ENCODE measurements at regions not wholly inside any gene's neighbourhood (a gene's known extent, or its start where the extent isn't known, plus 50 kb on each side); places are given as distances from the start of the nearest gene placed in this dataset.
"Not testable (repeated sequence)": the region's sequence is repeated elsewhere in the genome, so short reads cannot be mapped to it uniquely, and the experiment has no call there.

- DNase-seq (ENCODE audit: low read depth), result no peak
These were observed 50.7 kb upstream of the TAC4 start for GRCh38 chr17:49898366-49899190.

DNA sequence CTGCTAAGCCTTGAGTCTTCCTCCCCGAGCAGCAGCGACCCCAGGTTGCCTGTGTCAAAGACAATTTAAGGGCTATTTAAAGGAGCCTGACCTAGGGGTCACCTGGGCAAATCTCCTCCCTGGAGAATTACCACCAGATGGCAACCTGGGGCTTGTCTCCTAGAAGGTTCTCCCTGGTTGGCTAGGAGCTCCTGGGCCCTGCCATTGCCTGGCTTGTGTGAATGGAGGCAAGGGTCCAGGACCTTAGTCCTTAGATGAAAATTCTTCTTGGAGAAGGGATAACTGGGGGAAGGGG is 51.3 kb upstream of the TAC4 start:
- no peak for DNase-seq (ENCODE audit: low read depth)

- DNase-seq (ENCODE audit: low read depth), result no peak
These were observed 51.7 kb upstream of the TAC4 start for GRCh38 chr17:49899588-49899987.

DNA sequence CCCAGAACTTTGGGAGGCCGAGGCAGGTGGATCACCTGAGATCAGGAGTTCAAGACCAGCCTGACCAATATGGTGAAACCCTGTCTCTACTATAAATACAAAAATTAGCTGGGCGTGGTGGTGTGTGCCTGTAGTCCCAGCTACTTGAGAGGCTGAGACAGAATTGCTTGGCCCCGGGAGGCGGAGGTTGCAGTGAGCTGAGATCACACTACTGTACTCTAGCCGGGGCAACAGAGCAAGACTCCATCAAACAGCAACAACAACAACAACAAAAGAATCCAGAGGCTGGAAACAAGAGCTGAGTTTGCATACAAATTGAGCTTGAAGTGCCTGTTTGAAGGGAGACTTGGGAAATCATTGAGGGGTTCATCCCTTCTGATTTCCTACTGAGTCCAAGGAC is 52.9 kb upstream of the TAC4 start:
- not testable (repeated sequence) for DNase-seq (ENCODE audit: low read depth)

- no peak for DNase-seq (ENCODE audit: low read depth)
These were observed 53.8 kb upstream of the TAC4 start for GRCh38 chr17:49901460-49902331.

DNA sequence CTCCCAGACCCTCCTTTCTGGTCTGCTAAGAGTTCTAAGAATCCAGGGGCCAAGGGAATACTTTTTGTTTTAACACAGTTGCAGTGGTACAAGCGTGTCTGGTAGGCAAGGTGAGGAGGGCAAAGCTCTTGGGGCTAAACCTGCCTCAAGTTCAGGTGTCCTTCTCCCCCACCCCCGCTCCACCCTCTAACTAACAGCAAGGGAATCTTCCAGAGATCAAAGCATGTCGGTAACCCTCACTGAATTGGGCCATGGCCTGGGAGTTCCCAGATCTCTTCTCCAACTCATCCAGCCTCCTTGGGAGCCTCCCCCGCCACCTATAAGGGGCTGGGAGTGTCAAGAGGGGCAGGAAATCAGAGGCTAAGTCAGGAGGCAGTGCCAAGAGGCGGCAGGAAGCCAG is 55.7 kb upstream of the TAC4 start:
- DNase-seq (ENCODE audit: low read depth), result no peak

GRCh38 chr17:49904893-49905292 is 57.0 kb upstream of the TAC4 start:
- DNase-seq (ENCODE audit: low read depth), result no peak

DNA sequence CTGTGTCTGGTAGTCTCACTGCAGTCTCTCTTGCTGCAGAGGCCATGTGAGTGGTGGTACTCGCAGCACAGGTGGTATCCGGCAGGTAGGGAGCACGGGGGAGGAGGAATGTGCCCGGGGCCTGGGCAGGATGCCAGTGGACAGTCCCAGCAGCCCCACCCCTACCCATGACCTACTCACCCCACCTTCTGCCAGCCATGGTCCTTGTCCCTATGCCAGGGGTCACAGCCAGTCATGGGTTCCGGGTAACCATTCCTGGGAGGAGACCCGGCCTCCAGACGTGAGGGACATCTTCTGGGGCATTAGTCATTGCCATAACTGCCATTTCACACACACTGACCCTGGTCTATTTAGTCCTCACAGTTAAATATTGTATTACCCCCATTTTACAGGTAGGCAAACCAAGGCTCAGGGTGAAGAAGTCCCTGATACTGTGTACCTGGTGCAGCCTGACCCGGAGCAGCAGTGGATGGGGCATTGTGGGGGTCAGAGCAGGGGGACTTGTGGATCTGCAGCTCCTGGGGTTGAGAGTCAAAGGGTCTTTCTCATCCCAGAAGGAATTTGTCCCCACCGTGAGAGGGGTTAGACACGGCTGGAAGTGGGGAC is 58.8 kb upstream of the TAC4 start:
- DNase-seq (ENCODE audit: low read depth), result no peak

DNA sequence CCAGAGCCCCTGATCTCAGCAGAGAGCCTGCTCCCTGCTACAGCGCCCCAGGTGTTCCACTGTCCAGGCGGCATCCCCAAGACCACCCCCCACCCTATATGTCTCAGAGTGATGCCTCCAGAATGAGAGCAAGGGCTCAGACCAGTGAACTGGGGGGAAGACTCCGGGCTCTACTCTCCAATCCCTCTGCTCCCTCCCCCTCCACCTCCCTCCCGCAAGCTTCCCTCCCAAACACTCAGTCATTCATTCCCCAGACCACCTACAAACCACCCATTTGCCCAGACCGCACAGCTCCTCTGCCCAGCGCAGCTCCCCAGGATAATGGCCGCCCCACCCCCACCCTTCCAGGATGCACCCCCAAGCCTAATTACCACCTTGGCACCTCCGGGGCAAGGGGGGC is 59.4 kb upstream of the TAC4 start:
- DNase-seq (ENCODE audit: low read depth), result no peak

DNA sequence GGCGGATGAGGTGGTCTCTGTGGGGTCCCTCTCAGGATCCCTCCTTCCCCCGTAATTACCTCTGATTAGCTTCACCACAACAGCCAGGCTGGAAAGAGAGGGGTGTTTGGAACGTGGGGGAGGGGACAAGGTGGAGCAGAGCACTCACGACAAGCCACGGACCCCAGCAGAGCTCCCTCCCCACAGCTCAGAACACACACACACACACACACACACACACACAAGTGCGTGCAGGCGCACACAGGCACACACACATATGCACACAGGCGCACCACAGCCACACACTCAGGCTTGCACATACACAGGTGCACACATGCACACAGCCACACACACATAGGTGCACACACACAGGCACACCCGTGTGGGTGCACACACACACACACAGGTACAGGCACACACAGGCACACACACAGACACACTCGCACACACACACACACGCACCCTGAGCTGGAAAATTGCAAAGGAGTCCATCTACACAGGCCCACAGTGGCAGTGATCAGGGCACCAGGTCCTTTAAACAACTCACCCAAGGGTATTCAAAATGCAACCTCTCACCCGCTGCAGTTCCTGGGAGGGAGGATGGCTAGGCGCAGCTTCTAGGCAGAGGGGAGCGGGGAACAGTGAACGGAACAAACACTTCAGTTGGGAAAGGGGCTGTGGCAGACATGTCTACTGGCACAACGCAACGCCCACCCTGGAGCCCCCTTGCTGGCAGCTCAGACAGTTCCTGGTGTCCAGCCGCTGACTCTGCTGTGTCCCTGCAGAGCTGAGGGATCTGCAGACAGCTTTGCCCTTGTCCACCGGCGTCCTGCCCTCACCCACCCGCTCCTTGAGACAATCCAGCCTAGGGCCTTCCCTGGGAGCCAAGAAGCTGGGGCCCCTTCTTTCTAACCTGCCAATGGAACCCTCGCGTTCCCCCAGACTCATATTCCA is 59.9 kb upstream of the DLX4 start:
- no peak for DNase-seq (ENCODE audit: low read depth)

DNA sequence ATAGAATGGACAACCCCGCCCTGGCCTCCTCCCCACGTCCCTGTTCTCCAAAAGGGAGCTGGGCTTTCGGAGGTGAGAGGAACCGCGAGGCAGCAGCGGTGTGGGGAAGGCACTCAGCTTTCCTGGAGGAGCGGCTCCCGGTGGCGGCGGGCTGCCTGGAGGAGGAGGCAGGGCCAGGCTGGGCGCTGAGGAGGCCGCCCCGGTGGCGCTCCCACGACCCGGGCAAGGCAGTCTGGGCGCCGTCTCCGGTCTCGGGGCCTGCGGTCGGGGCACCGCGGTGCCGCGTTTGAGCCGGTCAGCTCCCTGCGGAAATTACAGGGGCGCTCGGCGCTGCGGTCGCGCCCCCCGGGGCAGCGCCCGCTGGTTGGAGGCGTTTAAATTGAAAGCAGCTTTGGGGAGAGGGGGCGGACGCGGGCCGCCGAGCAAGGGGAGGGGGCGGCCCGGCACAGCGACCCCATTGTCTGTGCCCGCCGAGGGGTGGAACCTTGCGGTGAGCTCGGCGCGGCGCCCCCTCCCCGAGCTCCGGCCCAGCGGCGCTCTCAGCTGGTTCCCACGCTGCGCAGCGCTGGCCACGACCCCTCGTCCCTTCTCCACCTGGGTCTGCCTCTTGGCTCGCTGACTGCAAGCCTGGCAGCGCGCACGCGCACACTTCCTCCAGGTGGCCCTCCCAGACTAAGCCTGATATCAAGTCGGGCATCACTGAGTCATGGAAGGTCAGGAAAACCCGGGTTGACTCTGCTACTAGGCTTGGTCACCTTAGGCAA is 58.7 kb upstream of the DLX4 start:
- peak; percentile 9 for DNase-seq (ENCODE audit: low read depth)

GRCh38 chr17:49910858-49911204 is 58.2 kb upstream of the DLX4 start:
- no peak for DNase-seq (ENCODE audit: low read depth)

DNA sequence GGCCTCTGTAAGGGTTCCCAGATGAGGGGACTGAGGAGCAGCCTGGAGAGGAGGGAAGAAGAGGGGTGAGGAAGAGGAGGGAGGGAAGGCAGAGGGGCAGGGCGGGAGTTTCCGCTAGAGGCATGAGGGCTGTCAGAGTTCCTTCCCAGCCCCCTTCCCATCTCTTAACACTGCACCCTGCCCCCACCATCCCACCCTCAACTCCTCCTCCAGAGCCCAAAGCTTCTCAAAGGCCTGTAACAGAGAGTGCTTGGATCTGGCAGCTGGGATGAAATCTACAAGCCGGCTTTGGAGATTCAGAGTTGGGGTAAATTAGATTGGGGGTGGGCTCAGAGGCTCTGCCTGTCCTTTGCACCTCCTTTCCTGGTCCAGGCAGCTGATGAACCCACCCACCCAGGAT is 57.3 kb upstream of the DLX4 start:
- DNase-seq (ENCODE audit: low read depth), result no peak

- peak; percentile 50 for DNase-seq (ENCODE audit: low read depth)
These were observed 55.5 kb upstream of the DLX4 start for GRCh38 chr17:49913226-49914095.

DNA sequence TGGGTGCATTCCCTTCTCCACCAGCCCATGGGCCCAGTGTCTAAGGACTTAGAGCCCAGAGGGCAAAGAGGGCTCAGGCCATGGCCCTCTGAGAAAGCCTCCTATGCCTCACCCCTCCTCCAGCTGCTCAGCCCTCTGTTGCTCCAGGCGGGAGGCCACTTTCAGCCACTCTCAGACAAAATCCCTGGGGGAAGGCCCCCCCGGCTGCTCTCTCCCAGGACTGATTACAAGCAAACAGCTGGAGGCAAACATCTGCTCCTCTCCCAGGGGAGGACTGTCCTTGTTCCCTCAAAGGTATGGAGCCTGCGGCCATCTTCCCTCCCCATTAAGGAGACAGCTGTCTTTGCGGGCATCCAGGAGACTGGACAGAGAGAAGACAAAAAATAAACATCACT is 54.9 kb upstream of the DLX4 start:
- DNase-seq (ENCODE audit: low read depth), result no peak

GRCh38 chr17:49914664-49915063 is 54.3 kb upstream of the DLX4 start:
- no peak for DNase-seq (ENCODE audit: low read depth)

DNA sequence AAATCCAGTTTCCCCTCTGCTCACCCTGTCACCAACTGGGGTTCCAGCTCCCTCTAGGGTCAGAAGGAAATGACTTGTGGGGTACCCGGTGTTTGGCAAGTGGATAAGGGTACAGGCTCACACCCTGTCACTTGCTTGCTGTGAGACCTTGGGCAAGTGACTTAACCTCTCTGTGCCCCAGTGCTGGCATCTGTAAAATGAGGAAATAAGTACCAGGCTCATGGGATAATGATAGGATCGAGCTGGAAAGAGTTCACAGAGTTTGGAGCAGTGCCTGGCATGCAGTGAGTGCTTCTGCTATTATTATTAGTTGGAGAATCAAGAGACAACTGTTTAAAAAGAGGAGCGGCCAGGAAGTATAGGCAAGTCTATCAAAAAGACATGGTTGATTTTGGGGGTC is 53.7 kb upstream of the DLX4 start:
- DNase-seq (ENCODE audit: low read depth), result no peak

GRCh38 chr17:49915670-49916069 is 53.3 kb upstream of the DLX4 start:
- no peak for DNase-seq (ENCODE audit: low read depth)

GRCh38 chr17:49916854-49917515 is 52.0 kb upstream of the DLX4 start:
- no peak for DNase-seq (ENCODE audit: low read depth)

- DNase-seq (ENCODE audit: low read depth), result no peak
These were observed 50.4 kb upstream of the DLX4 start for GRCh38 chr17:49918591-49918990.
